ENCODE measurements at regions not wholly inside any gene's neighbourhood (a gene's known extent, or its start where the extent isn't known, plus 50 kb on each side); places are given as distances from the start of the nearest gene placed in this dataset.

DNA sequence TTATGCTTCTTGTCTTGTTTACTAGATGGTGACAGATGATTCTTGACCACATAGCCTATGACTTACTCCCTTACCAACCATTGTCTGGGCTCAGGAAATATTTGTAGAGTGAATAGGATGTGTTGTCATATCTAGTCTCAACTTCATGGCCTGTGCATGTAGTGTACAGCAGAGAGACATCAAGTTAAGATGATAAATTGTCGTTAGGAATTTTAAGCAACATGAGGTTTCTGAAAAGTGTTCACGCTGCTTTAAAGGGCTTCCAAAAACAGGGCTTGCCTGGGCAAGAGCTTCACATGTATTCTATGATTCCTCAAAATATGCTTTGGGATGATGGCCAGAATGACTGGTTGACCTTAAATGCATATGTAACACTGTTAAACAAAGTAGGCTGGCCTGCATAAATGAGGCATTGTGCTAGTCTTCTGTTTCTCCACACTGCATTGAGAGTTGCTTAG is 424.0 kb downstream of the RND3 start:
- TF ChIP-seq, protein P1, sequence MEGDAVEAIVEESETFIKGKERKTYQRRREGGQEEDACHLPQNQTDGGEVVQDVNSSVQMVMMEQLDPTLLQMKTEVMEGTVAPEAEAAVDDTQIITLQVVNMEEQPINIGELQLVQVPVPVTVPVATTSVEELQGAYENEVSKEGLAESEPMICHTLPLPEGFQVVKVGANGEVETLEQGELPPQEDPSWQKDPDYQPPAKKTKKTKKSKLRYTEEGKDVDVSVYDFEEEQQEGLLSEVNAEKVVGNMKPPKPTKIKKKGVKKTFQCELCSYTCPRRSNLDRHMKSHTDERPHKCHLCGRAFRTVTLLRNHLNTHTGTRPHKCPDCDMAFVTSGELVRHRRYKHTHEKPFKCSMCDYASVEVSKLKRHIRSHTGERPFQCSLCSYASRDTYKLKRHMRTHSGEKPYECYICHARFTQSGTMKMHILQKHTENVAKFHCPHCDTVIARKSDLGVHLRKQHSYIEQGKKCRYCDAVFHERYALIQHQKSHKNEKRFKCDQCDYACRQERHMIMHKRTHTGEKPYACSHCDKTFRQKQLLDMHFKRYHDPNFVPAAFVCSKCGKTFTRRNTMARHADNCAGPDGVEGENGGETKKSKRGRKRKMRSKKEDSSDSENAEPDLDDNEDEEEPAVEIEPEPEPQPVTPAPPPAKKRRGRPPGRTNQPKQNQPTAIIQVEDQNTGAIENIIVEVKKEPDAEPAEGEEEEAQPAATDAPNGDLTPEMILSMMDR (IDR thresholded peaks at IDR 0.05), result no peak
- no peak for TF ChIP-seq POLR2A (IDR thresholded peaks at IDR 0.05)
